Adrenal gland (tissue), 5 donors: ENCODE measurements at regions not wholly inside any gene's neighbourhood (a gene's known extent, or its start where the extent isn't known, plus 50 kb on each side); places are given as distances from the start of the nearest gene placed in this dataset.

Experiments used
- CTCF ChIP-seq, 6 experiments: fragments of 450-650 bp in 4 of 6; fragments of 200-600 bp in 2 of 6; sonication (generic) in 1 of 6; IDR thresholded peaks; 1 replicate in 5 of 6; 2 replicates in 1 of 6; pipeline versions ENCODE4 v1.5.1 to v1.8.0; 2016 to 2021; ENCODE audit warnings: antibody characterized with exemption in 6 of 6, mild to moderate bottlenecking in 2 of 6, moderate library complexity in 1 of 6
- POLR2A ChIP-seq, 2 donors: fragments of 450-650 bp; IDR thresholded peaks; one replicate each; pipeline ENCODE4 v1.6.1; 2017; ENCODE audit warnings: antibody characterized with exemption in 2 of 2, mild to moderate bottlenecking in 2 of 2, moderate library complexity in 1 of 2
- donor health status: DM: no; HTN: no; CAD: no.

DNA sequence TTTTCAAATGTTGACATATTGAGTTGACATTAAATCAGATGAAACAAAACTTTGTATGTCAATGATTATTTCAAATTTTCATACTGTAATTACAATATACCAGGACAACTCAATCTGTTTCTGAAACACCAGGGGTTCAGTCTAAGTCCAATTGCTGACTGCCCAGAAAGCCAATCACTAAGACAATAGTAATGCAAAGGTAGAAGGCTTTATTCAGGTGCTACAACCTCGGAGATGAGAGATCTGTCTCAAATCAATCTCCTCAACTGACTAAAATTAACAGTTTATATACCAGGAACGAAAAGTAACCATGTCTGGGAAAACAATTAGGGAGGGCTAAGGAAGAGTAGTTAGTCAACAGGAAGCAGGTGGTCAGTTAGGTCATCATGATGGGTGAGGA, 1400.4 kb downstream of the SUCLG1 start:
- TF ChIP-seq CTCF (IDR thresholded peaks at IDR 0.05) (no peak), POLR2A (IDR thresholded peaks at IDR 0.05) (no peak)
